Liver (tissue), 8 donors: ENCODE measurements at regions not wholly inside any gene's neighbourhood (a gene's known extent, or its start where the extent isn't known, plus 50 kb on each side); places are given as distances from the start of the nearest gene placed in this dataset.

Source experiments
- DNase-seq: peaks from one replicate; pipeline ENCODE4 v3.0.0-alpha.2; 2017; ENCODE audit warnings: low spot score
- H3K27ac ChIP-seq, 2 donors: one replicate each; pipeline ENCODE4 v1.7.0; 2013; ENCODE audit warnings: inconsistent platforms in 2 of 2, low read length in 2 of 2, control low read depth in 1 of 2, low read depth in 1 of 2, mild to moderate bottlenecking in 1 of 2
- H3K27me3 ChIP-seq, 4 donors: one replicate each; pipeline versions ENCODE4 v1.6.1 to v1.7.0; 2013; ENCODE audit warnings: low read length in 3 of 4, inconsistent platforms in 1 of 4, mild to moderate bottlenecking in 1 of 4, moderate library complexity in 1 of 4; ENCODE audit not compliant: control insufficient read depth in 4 of 4, insufficient read depth in 4 of 4
- H3K36me3 ChIP-seq, 4 donors: one replicate each; pipeline versions ENCODE4 v1.6.1 to v1.7.0; 2013; ENCODE audit warnings: low read length in 3 of 4, mild to moderate bottlenecking in 3 of 4, low read depth in 1 of 4, moderate library complexity in 1 of 4; ENCODE audit not compliant: control insufficient read depth in 4 of 4, insufficient read depth in 3 of 4
- H3K4me1 ChIP-seq, 4 donors: one replicate each; pipeline versions ENCODE4 v1.6.1 to v1.7.0; 2013; ENCODE audit warnings: low read length in 3 of 4, mild to moderate bottlenecking in 3 of 4, moderate library complexity in 1 of 4; ENCODE audit not compliant: control insufficient read depth in 4 of 4, insufficient read depth in 4 of 4
- H3K4me3 ChIP-seq, 3 donors: one replicate each; pipeline versions ENCODE4 v1.6.1 to v1.7.0; 2013; ENCODE audit warnings: low read length in 3 of 3, control low read depth in 1 of 3, low read depth in 1 of 3, mild to moderate bottlenecking in 1 of 3
- H3K9ac ChIP-seq, 2 donors: one replicate each; pipeline ENCODE4 v1.7.0; 2013; ENCODE audit warnings: low read length in 2 of 2, mild to moderate bottlenecking in 2 of 2, moderate library complexity in 2 of 2, control low read depth in 1 of 2, low read depth in 1 of 2
- H3K9me3 ChIP-seq, 4 donors: one replicate each; pipeline versions ENCODE4 v1.6.1 to v1.7.0; 2013; ENCODE audit warnings: low read length in 3 of 4; ENCODE audit not compliant: control insufficient read depth in 4 of 4
- CTCF ChIP-seq: fragments of 150-350 bp; IDR thresholded peaks from 2 replicates; pipeline ENCODE4 v1.5.1; 2017; ENCODE audit warnings: improper control_type of control experiment, low read depth, low read length; ENCODE audit not compliant: missing input control
- EGR1 ChIP-seq, 2 donors: IDR thresholded peaks; 2 replicates each; pipeline ENCODE4 v1.6.1; 2016 to 2018; ENCODE audit warnings: antibody characterized with exemption in 2 of 2, low read depth in 2 of 2
- FOXA1 ChIP-seq: IDR thresholded peaks from 2 replicates; pipeline ENCODE4 v1.6.1; 2016; ENCODE audit warnings: antibody characterized with exemption
- FOXA2 ChIP-seq: IDR thresholded peaks from 2 replicates; pipeline ENCODE4 v1.6.1; 2016; ENCODE audit warnings: antibody characterized with exemption
- GABPA ChIP-seq, 2 donors: IDR thresholded peaks in 1 of 2; conservative IDR thresholded peaks in 1 of 2; 2 replicates each; pipeline ENCODE4 v1.6.1; 2016; ENCODE audit warnings: antibody characterized with exemption in 2 of 2, mild to moderate bottlenecking in 1 of 2, moderate library complexity in 1 of 2
- HNF4A ChIP-seq, 2 donors: conservative IDR thresholded peaks; 2 replicates each; pipeline ENCODE4 v1.6.1; 2016; ENCODE audit warnings: antibody characterized with exemption in 2 of 2, mild to moderate bottlenecking in 2 of 2
- HNF4G ChIP-seq: IDR thresholded peaks from 2 replicates; pipeline ENCODE4 v1.6.1; 2016; ENCODE audit warnings: antibody characterized with exemption
- JUND ChIP-seq, 2 donors: IDR thresholded peaks; 2 replicates each; pipeline ENCODE4 v1.6.1; 2016; ENCODE audit warnings: antibody characterized with exemption in 2 of 2
- NR2F2 ChIP-seq: IDR thresholded peaks from 2 replicates; pipeline ENCODE4 v1.6.1; 2016; ENCODE audit warnings: antibody characterized with exemption
- RAD21 ChIP-seq, 2 donors: IDR thresholded peaks; 2 replicates each; pipeline ENCODE4 v1.6.1; 2016; ENCODE audit warnings: antibody characterized with exemption in 2 of 2, mild to moderate bottlenecking in 2 of 2
- REST ChIP-seq: IDR thresholded peaks from 2 replicates; pipeline ENCODE4 v1.6.1; 2016; ENCODE audit warnings: antibody characterized with exemption, mild to moderate bottlenecking
- RXRA ChIP-seq, 2 donors: IDR thresholded peaks; 2 replicates each; pipeline ENCODE4 v1.6.1; 2017 to 2018; ENCODE audit warnings: antibody characterized with exemption in 2 of 2, mild to moderate bottlenecking in 1 of 2
- SP1 ChIP-seq: IDR thresholded peaks from 2 replicates; pipeline ENCODE4 v1.6.1; 2018; ENCODE audit warnings: antibody characterized with exemption, mild to moderate bottlenecking
- TAF1 ChIP-seq: conservative IDR thresholded peaks from 2 replicates; pipeline ENCODE4 v1.6.1; 2016; ENCODE audit warnings: antibody characterized with exemption, mild to moderate bottlenecking
- YY1 ChIP-seq: IDR thresholded peaks from 2 replicates; pipeline ENCODE4 v1.6.1; 2016; ENCODE audit warnings: antibody characterized with exemption, mild to moderate bottlenecking
- ZBTB33 ChIP-seq: IDR thresholded peaks from 2 replicates; pipeline ENCODE4 v1.6.1; 2016; ENCODE audit warnings: antibody characterized with exemption
- WGBS: extraction: QIAGEN DNeasy Blood & Tissue Kit; methylation state at CpG from one replicate; pipeline ENCODE4 v1.1.7; 2013; 5-methylcytosine and 5-hydroxymethylcytosine counted together
- TF ChIP-seq, protein P1 (sequence below): IDR thresholded peaks from 2 replicates; pipeline ENCODE4 v1.6.1; 2016; ENCODE audit warnings: antibody characterized with exemption
- TF ChIP-seq, protein P2 (sequence below): IDR thresholded peaks from 2 replicates; pipeline ENCODE4 v1.6.1; 2016; ENCODE audit warnings: antibody characterized with exemption
- donor health status: healthy.
- donor health status: healthy.
- donor health status: healthy.
- donor health status: healthy.
- donor health status: healthy.

DNA sequence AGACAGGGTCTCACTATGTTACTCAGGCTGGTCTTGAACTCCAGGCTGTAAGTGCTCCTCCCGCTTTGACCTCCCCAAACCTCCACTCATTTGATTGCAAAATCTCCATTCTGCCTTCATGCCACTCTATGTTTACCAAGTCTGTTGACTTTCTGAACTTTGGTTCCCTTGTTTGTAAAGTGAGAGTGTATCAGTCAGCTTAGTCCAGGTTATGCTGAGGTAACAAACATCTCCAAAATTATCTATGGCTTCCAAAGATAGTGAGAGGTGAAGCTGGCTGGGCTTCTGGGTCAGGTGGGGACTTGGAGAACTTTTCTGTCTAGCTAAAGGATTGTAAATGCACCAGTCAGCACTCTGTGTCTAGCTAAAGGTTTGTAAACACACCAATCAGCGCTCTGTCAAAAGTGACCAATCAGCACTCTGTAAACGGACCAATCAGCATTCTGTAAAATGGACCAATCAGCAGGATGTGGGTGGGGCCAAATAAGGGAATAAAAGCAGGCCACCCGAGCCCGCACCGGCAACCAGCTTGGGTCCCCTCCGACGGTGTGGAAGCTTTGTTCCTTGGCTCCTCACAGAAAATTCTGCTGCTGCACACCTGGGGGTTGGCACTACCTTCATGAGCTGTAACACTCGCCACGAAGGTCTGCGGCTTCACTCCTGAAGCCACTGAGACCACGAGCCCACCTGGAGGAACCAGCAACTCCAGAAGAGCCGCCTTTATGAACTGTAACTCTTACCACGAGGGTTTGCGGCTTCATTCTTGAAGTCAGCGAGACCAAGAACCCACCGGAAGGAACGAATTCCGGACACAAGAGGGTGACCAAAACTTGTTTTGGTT is 109.3 kb downstream of the MIAT start:
- Histone ChIP-seq H3K9ac (no peak overlapping the region), H3K27me3 (no peaks in the 10 kb centered on the region), H3K4me3 (no peak overlapping the region), H3K4me1 (peaks cover 0 to 3% (median 0%) of the 10 kb centered on the region in 4 donors), H3K9me3 (peaks cover 0 to 2% (median 0%) of the 10 kb centered on the region in 4 donors), H3K27ac (no peak overlapping the region), H3K36me3 (peaks cover 0 to 2% (median 0%) of the 10 kb centered on the region in 4 donors)
- 95% methylated on average over 19 of the region's 19 CpGs for WGBS
- TF ChIP-seq YY1 (no peak), EGR1 (IDR thresholded peaks at IDR 0.05; ENCODE audit: low read depth in 2 of 2) (no peak), ZBTB33 (no peak), SP1 (no peak), HNF4G (no peak), HNF4A (conservative IDR thresholded peaks at IDR 0.05) (no peak), REST (no peak), TAF1 (no peak), CTCF (no peak), RAD21 (IDR thresholded peaks at IDR 0.05) (no peak), FOXA1 (no peak), JUND (IDR thresholded peaks at IDR 0.05) (no peak), RXRA (IDR thresholded peaks at IDR 0.05) (no peak), GABPA (IDR thresholded peaks at IDR 0.05 in 1 of 2, conservative IDR thresholded peaks at IDR 0.05 in 1 of 2) (no peak), FOXA2 (no peak), NR2F2 (no peak)
- TF ChIP-seq, protein P1, sequence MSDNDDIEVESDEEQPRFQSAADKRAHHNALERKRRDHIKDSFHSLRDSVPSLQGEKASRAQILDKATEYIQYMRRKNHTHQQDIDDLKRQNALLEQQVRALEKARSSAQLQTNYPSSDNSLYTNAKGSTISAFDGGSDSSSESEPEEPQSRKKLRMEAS, result no peak
- TF ChIP-seq, protein P2, sequence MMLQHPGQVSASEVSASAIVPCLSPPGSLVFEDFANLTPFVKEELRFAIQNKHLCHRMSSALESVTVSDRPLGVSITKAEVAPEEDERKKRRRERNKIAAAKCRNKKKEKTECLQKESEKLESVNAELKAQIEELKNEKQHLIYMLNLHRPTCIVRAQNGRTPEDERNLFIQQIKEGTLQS, result no peak
- no peak for DNase-seq
